LNCaP clone FGC (cell line): ENCODE measurements at regions not wholly inside any gene's neighbourhood (a gene's known extent, or its start where the extent isn't known, plus 50 kb on each side); places are given as distances from the start of the nearest gene placed in this dataset.

ENCODE experiments used
- DNase-seq: peaks from one replicate; pipeline ENCODE4 v3.0.0-alpha.2; 2011; ENCODE audit warnings: low read depth
- H3K4me3 ChIP-seq: 2 replicates; pipeline ENCODE4 v1.5.1; 2011; ENCODE audit warnings: mild to moderate bottlenecking, low read depth, low read length, control low read depth
- CTCF ChIP-seq: IDR thresholded peaks from 2 replicates; pipeline ENCODE4 v1.5.1; 2012; ENCODE audit warnings: mild to moderate bottlenecking; ENCODE audit not compliant: control insufficient read depth, insufficient read depth; ENCODE audit errors: extremely low read depth

GRCh38 chr3:71964170-71964569 is 179.2 kb upstream of the PROK2 start:
- no peak for TF ChIP-seq CTCF
- H3K4me3 ChIP-seq: no peak overlapping the region
- DNase-seq: no peak

GRCh38 chr3:71962561-71963240 is 177.8 kb upstream of the PROK2 start:
- TF ChIP-seq CTCF: no peak
- H3K4me3 ChIP-seq: no peak overlapping the region
- no peak for DNase-seq

DNA sequence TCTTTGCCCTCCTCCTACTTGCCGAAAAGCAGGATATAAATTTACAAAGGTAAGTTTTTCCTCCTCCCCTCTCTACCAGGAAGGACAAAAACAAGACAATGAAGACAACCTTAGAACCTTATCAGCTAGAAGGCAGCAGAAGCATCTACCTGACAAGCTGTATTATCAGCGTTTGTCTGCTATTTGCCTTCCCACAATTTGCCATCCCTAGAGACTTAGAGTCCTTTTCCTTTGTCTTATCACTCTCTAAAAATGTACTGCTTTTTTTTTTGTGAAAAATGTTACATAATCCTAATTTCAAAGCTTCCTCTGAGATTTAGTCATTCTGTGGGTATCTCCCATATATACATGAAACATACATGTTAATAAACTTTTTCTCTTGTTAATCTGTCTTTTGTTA is 176.9 kb upstream of the PROK2 start:
- DNase-seq: no peak
- TF ChIP-seq CTCF: no peak
- no peak overlapping the region for H3K4me3 ChIP-seq

DNA sequence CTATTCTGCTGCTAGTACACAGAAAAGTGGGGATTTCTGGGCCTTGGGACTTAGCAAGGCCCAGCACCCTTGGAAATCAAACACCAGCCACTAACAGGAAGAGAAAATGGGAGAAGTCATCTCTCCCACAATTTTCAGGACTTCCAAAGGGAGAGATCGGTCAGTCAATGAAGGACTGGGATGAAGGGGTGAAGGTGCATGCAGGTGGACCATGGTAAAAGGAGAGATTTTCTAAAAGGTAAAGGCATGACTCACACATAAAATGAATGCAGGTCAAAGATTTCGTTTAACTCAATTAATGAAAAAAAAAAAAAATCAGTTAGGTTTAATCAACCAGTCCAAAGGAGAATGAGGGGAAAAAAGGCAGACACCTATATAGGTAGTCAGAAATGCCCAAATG is 176.4 kb upstream of the PROK2 start:
- no peak for TF ChIP-seq CTCF

DNA sequence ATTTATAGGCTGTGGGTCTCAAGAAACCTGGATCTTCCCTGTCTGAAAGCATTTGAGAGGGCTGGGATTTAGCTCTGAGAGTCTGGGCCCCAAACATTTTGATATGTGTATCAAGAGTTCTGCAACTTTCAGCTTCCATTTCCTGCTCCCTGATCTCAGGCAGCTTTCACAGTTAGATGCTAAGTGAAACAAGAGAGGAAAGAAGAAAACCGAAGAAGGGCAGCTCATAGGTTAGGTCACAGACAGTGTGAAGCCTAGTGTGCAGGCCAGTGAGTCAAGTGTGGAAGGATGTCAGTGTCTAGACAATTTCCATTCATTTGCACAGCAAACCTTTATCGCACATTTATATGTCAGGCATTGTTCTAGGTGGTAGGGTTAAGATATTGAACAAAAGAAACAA is 173.6 kb upstream of the PROK2 start:
- DNase-seq: no peak
- no peak for TF ChIP-seq CTCF
- no peak overlapping the region for H3K4me3 ChIP-seq

More for the DNA sequence above, 176.4 kb upstream of the PROK2 start:
- H3K4me3 ChIP-seq: no peak overlapping the region
- DNase-seq: no peak

DNA sequence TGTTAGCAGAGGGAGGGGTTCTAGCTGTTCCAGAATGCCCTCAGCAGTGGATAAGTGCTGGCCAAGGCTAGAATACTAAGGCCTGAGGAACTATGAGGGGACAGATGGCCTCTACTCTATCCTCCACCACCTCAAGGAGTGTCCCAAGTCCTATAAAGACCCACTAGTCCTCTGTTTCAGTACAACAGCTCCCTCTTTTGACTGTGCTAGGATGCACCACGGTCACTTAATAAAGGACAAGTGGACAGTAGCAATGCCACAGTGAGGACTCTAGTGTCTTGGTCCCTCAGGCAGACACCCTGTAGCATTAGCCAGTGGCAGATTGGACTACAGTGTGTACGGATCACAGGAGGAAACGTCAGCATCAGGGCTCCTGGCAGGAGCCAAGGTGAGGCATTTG is 171.8 kb upstream of the PROK2 start:
- DNase-seq: no peak
- H3K4me3 ChIP-seq: no peak overlapping the region
- TF ChIP-seq CTCF: peak; percentile 21; the same call in 1 of the 2 replicates

DNA sequence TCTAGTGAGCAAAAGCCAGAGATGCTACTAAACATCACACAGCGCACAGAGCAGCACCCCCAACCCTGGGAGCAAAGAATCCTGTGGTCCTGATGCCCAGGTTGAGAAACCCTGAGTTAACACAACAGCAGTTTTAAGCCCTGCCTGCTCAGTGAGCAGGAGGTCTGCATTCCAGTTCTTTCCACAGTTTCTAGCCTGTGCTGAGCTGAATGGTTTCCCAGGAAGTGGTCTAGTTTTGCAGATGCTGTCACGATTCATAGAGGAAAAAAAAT is 171.1 kb upstream of the PROK2 start:
- no peak overlapping the region for H3K4me3 ChIP-seq
- DNase-seq: no peak
- no peak for TF ChIP-seq CTCF
